ENCODE measurements at regions not wholly inside any gene's neighbourhood (a gene's known extent, or its start where the extent isn't known, plus 50 kb on each side); places are given as distances from the start of the nearest gene placed in this dataset.

DNA sequence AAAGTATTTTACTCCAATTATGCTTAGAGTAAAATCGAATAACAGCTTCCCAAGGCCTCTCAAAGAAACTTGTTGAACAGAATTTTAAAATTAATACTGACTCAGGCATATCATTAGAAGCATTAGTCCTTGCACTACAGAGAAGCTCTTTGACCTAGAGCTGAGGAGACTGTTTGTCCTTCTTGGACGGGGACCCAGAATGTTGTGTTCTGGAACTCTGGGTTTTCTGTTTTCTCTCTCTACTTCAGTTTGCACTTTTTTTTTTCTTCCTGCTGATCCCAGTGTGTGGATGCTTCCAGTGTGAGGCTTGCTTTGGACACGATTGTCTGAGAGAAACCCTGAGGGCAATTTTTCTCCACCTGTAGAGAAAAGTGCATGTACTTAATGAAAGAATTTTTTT, 847.6 kb downstream of the SOCS6 start:
- TF ChIP-seq, protein P1, sequence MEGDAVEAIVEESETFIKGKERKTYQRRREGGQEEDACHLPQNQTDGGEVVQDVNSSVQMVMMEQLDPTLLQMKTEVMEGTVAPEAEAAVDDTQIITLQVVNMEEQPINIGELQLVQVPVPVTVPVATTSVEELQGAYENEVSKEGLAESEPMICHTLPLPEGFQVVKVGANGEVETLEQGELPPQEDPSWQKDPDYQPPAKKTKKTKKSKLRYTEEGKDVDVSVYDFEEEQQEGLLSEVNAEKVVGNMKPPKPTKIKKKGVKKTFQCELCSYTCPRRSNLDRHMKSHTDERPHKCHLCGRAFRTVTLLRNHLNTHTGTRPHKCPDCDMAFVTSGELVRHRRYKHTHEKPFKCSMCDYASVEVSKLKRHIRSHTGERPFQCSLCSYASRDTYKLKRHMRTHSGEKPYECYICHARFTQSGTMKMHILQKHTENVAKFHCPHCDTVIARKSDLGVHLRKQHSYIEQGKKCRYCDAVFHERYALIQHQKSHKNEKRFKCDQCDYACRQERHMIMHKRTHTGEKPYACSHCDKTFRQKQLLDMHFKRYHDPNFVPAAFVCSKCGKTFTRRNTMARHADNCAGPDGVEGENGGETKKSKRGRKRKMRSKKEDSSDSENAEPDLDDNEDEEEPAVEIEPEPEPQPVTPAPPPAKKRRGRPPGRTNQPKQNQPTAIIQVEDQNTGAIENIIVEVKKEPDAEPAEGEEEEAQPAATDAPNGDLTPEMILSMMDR (IDR thresholded peaks at IDR 0.05), result no peak
- TF ChIP-seq POLR2A (IDR thresholded peaks at IDR 0.05), result no peak

Data from uterus (tissue), 2 donors.